UCSD-AML1 (cell line): ENCODE measurements at regions not wholly inside any gene's neighbourhood (a gene's known extent, or its start where the extent isn't known, plus 50 kb on each side); places are given as distances from the start of the nearest gene placed in this dataset.
"Not testable (repeated sequence)": the region's sequence is repeated elsewhere in the genome, so short reads cannot be mapped to it uniquely, and the experiment has no call there.

Experiments
- DNase-seq: peaks from one replicate; lab custom pipeline; 2025; ENCODE audit not compliant: unreplicated experiment; lab: John Stamatoyannopoulos, UW

- DNase-seq = no peak
These were observed 1546.3 kb upstream of the TENM4 start for GRCh38 chr11:80987171-80987570.

GRCh38 chr11:80986421-80987074 lies 1545.7 kb upstream of the TENM4 start:
- DNase-seq = no peak

GRCh38 chr11:80980227-80980626 lies 1539.4 kb upstream of the TENM4 start:
- no peak for DNase-seq

GRCh38 chr11:80973786-80974185 lies 1533.0 kb upstream of the TENM4 start:
- DNase-seq = no peak

GRCh38 chr11:80970037-80970436 lies 1529.2 kb upstream of the TENM4 start:
- DNase-seq = no peak

GRCh38 chr11:80967649-80968048 lies 1526.8 kb upstream of the TENM4 start:
- DNase-seq = no peak

- DNase-seq = no peak
These were observed 1519.7 kb upstream of the TENM4 start for GRCh38 chr11:80960381-80961029.

- DNase-seq = no peak
These were observed 1518.9 kb upstream of the TENM4 start for GRCh38 chr11:80959751-80960150.

GRCh38 chr11:80958987-80959386 lies 1518.2 kb upstream of the TENM4 start:
- no peak for DNase-seq

- no peak for DNase-seq
These were observed 1517.5 kb upstream of the TENM4 start for GRCh38 chr11:80958361-80958760.

GRCh38 chr11:80955588-80955987 lies 1514.8 kb upstream of the TENM4 start:
- no peak for DNase-seq

- DNase-seq = no peak
These were observed 1508.0 kb upstream of the TENM4 start for GRCh38 chr11:80948781-80949180.

GRCh38 chr11:80944758-80945157 lies 1503.9 kb upstream of the TENM4 start:
- DNase-seq = no peak

- no peak for DNase-seq
These were observed 1502.4 kb upstream of the TENM4 start for GRCh38 chr11:80943226-80943625.

- no peak for DNase-seq
These were observed 1497.0 kb upstream of the TENM4 start for GRCh38 chr11:80937842-80938241.

GRCh38 chr11:80930038-80930437 lies 1489.2 kb upstream of the TENM4 start:
- no peak for DNase-seq

GRCh38 chr11:80929031-80929805 lies 1488.4 kb upstream of the TENM4 start:
- no peak for DNase-seq

GRCh38 chr11:80925321-80925720 lies 1484.5 kb upstream of the TENM4 start:
- DNase-seq = no peak

GRCh38 chr11:80921310-80921709 lies 1480.5 kb upstream of the TENM4 start:
- DNase-seq = not testable (repeated sequence)

- no peak for DNase-seq
These were observed 1475.5 kb upstream of the TENM4 start for GRCh38 chr11:80916173-80916798.

- DNase-seq = no peak
These were observed 1473.5 kb upstream of the TENM4 start for GRCh38 chr11:80914311-80914710.

GRCh38 chr11:80911666-80912065 lies 1470.8 kb upstream of the TENM4 start:
- no peak for DNase-seq
